ENCODE measurements at regions not wholly inside any gene's neighbourhood (a gene's known extent, or its start where the extent isn't known, plus 50 kb on each side); places are given as distances from the start of the nearest gene placed in this dataset.

DNA sequence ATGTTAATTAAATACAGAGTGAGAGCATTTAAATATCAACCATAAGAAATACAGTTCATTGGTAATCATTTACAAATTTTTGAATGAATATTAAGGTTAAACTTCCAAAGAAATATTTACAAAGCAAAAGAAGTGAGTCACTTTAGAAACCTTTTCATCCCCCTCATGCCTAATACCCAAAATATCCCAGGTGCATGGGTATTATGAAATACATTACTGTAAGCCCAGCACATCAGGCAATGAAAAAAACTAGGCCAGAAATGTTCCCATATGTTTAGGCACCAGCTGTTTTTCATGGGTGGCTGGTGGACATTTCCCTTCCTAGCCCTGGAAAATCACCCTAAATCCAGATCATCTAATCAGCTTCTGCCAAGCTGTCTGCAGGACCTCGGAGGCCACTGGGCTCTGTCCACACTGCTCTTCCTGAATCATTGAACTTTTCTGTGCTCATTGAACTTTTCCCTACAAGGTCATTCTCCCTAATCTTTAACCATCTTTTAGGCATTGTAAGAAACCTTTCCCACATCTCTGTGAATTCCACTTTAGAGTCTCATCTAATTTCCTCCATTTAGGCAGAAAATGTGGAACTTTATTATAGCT lies 145.3 kb upstream of the STXBP5 start:
- no TSS peak for BruUV-seq (replicated peaks)
- Histone ChIP-seq H3K79me2 (ENCODE audit: low read depth) (no peaks in the 10 kb centered on the region), H3K4me1 (replicated peaks; ENCODE audit: insufficient read depth) (peaks cover 32% of the 10 kb centered on the region), H3K4me3 (no peak overlapping the region), H4K20me1 (ENCODE audit: insufficient read depth) (no peaks in the 10 kb centered on the region), H3K36me3 (ENCODE audit: low read depth) (no peaks in the 10 kb centered on the region), H3F3A (ENCODE audit: insufficient read depth, low read depth) (peaks cover 14% of the 10 kb centered on the region; the same call in 1 of the 2 replicates), H2AFZ (no peak overlapping the region; the same call in 1 of the 2 replicates), H3K9me2 (ENCODE audit: insufficient read depth) (no peaks in the 10 kb centered on the region), H3K27ac (no peak overlapping the region), H3K4me2 (peak overlapping the region; percentile 32), H3K9me3 (ENCODE audit: insufficient read depth, low read depth) (0 out of 2 replicates have a peak, but pooled peaks cover 2% of the 10 kb centered on the region), H3K27me3 (ENCODE audit: insufficient read depth, low read depth) (no peaks in the 10 kb centered on the region)
- intact Hi-C loops (cut with micrococcal nuclease; ENCODE audit: unreplicated experiment): no loop called here
- CTCF ChIA-PET: no interaction called here
- TF ChIP-seq EZH2 (IDR thresholded peaks at IDR 0.05; ENCODE audit: low read depth): no peak
- TF ChIP-seq, protein P1, sequence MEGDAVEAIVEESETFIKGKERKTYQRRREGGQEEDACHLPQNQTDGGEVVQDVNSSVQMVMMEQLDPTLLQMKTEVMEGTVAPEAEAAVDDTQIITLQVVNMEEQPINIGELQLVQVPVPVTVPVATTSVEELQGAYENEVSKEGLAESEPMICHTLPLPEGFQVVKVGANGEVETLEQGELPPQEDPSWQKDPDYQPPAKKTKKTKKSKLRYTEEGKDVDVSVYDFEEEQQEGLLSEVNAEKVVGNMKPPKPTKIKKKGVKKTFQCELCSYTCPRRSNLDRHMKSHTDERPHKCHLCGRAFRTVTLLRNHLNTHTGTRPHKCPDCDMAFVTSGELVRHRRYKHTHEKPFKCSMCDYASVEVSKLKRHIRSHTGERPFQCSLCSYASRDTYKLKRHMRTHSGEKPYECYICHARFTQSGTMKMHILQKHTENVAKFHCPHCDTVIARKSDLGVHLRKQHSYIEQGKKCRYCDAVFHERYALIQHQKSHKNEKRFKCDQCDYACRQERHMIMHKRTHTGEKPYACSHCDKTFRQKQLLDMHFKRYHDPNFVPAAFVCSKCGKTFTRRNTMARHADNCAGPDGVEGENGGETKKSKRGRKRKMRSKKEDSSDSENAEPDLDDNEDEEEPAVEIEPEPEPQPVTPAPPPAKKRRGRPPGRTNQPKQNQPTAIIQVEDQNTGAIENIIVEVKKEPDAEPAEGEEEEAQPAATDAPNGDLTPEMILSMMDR (conservative IDR thresholded peaks at IDR 0.05): no peak
- POLR2A ChIA-PET (ENCODE audit: unreplicated experiment): interaction anchor here (0.7 kb wide), 1 partner anchor 157 kb away, joined by 3 read pairs; no protein-coding TSS in a partner anchor
- DNase-seq: peak in 1 of 2 experiments; percentile 50

DNA sequence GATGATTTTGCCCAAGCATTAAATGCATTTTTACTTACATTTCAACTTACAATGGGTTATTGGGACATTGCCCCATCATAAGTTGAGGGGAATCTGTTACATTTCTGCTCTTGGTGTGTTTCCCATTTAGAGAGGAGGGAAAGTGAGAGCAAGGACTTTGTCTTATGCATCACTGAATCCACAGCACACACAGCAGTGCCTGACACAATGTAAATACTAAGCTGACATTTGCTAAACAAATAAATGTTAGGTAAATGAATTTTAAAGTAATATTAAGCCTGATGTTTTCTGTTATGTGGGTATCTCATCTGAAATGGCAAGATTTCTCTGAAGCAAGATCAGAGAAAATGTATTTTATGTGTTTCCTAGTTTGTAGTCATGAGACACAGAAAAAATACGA lies 143.6 kb upstream of the STXBP5 start:
- Histone ChIP-seq H3K27ac (no peak overlapping the region), H3F3A (ENCODE audit: insufficient read depth, low read depth) (peaks cover 18% of the 10 kb centered on the region; the same call in 1 of the 2 replicates), H3K4me1 (replicated peaks; ENCODE audit: insufficient read depth) (peaks cover 37% of the 10 kb centered on the region), H3K79me2 (ENCODE audit: low read depth) (no peaks in the 10 kb centered on the region), H3K9me3 (ENCODE audit: insufficient read depth, low read depth) (0 out of 2 replicates have a peak, but pooled peaks cover 2% of the 10 kb centered on the region), H3K27me3 (ENCODE audit: insufficient read depth, low read depth) (no peaks in the 10 kb centered on the region), H3K4me2 (no peak overlapping the region), H3K4me3 (no peak overlapping the region), H2AFZ (no peak overlapping the region), H3K9me2 (ENCODE audit: insufficient read depth) (no peaks in the 10 kb centered on the region), H4K20me1 (ENCODE audit: insufficient read depth) (no peaks in the 10 kb centered on the region), H3K36me3 (ENCODE audit: low read depth) (no peaks in the 10 kb centered on the region)
- TF ChIP-seq EZH2 (IDR thresholded peaks at IDR 0.05; ENCODE audit: low read depth): no peak
- TF ChIP-seq, protein P1 (conservative IDR thresholded peaks at IDR 0.05): no peak
- DNase-seq: no peak
- no TSS peak for BruUV-seq (replicated peaks)
- ChIA-PET POLR2A (ENCODE audit: unreplicated experiment) (no interaction called here), CTCF (no interaction called here)
- intact Hi-C loops (cut with micrococcal nuclease; ENCODE audit: unreplicated experiment): loop anchor here (5.0 kb wide), 1 partner anchor 153 kb away; no protein-coding TSS in a partner anchor

DNA sequence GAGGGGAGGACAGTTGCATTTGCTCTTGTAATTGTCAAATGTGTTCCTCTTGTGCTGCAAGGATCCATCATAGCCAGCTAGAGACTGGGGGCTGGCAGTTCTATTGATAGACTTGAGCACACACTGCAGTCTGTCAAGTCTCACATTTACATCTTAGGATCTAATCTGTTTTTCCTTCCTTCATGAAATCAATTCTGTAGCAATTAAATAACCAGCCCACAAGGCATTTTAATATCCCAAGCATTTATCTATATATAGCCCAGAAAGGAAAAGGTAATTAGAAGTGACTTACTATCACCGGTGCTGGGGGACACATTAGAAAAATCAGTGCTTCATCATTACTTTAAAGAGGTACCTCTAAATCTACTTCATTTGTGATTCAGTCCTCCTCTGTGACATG lies 143.0 kb upstream of the STXBP5 start:
- ChIA-PET CTCF (no interaction called here), POLR2A (ENCODE audit: unreplicated experiment) (no interaction called here)
- Histone ChIP-seq H3K4me1 (replicated peaks; ENCODE audit: insufficient read depth) (peaks cover 37% of the 10 kb centered on the region), H3K9me3 (ENCODE audit: insufficient read depth, low read depth) (0 out of 2 replicates have a peak, but pooled peaks cover 2% of the 10 kb centered on the region), H3K27ac (no peak overlapping the region), H3F3A (ENCODE audit: insufficient read depth, low read depth) (peaks cover 18% of the 10 kb centered on the region; the same call in 1 of the 2 replicates), H3K27me3 (ENCODE audit: insufficient read depth, low read depth) (no peaks in the 10 kb centered on the region), H2AFZ (no peak overlapping the region), H3K36me3 (ENCODE audit: low read depth) (no peaks in the 10 kb centered on the region), H3K9me2 (ENCODE audit: insufficient read depth) (no peaks in the 10 kb centered on the region), H3K4me3 (no peak overlapping the region), H3K4me2 (no peak overlapping the region), H4K20me1 (ENCODE audit: insufficient read depth) (no peaks in the 10 kb centered on the region), H3K79me2 (ENCODE audit: low read depth) (no peaks in the 10 kb centered on the region)
- TF ChIP-seq, protein P1 (conservative IDR thresholded peaks at IDR 0.05): no peak
- TF ChIP-seq EZH2 (IDR thresholded peaks at IDR 0.05; ENCODE audit: low read depth): no peak
- intact Hi-C loops (cut with micrococcal nuclease; ENCODE audit: unreplicated experiment): loop anchor here (5.0 kb wide), 1 partner anchor 154 kb away; no protein-coding TSS in a partner anchor
- DNase-seq: no peak
- no TSS peak for BruUV-seq (replicated peaks)
